Chondrocyte (in vitro differentiated cells): ENCODE measurements at regions not wholly inside any gene's neighbourhood (a gene's known extent, or its start where the extent isn't known, plus 50 kb on each side); places are given as distances from the start of the nearest gene placed in this dataset.

ENCODE experiments used
- DNase-seq: peaks from one replicate; pipeline ENCODE4 v3.0.0; 2021; ENCODE audit warnings: mixed read lengths, low spot score
- H3K27ac Mint-ChIP-seq: one replicate; pipeline ENCODE4 v1.8.0; 2021; ENCODE audit warnings: mild to moderate bottlenecking, moderate library complexity, mixed read lengths; ENCODE audit not compliant: unreplicated experiment
- H3K27me3 Mint-ChIP-seq: 2 replicates; pipeline ENCODE4 v1.8.0; 2021; ENCODE audit warnings: low read depth, mixed read lengths
- H3K36me3 Mint-ChIP-seq: 2 replicates; pipeline ENCODE4 v1.8.0; 2021; ENCODE audit warnings: low read depth, mixed read lengths
- H3K4me1 Mint-ChIP-seq: 2 replicates; pipeline ENCODE4 v1.8.0; 2021; ENCODE audit warnings: low read depth, mild to moderate bottlenecking, mixed read lengths
- H3K4me3 Mint-ChIP-seq: one replicate; pipeline ENCODE4 v1.8.0; 2021; ENCODE audit warnings: mild to moderate bottlenecking, moderate library complexity, mixed read lengths; ENCODE audit not compliant: unreplicated experiment
- H3K9me3 Mint-ChIP-seq: 2 replicates; pipeline ENCODE4 v1.8.0; 2021; ENCODE audit warnings: low read depth, mixed read lengths
- CTCF ChIP-seq: fragments of 200-600 bp; sonication (generic); IDR thresholded peaks from 2 replicates; pipeline ENCODE4 v1.5.0; 2021; ENCODE audit warnings: antibody characterized with exemption, mild to moderate bottlenecking, moderate library complexity

GRCh38 chr4:44017422-44017739, 431.2 kb downstream of the KCTD8 start:
- Mint-ChIP-seq H3K27me3 (no peaks in the 10 kb centered on the region), H3K9me3 (no peaks in the 10 kb centered on the region), H3K36me3 (no peaks in the 10 kb centered on the region), H3K4me1 (no peaks in the 10 kb centered on the region), H3K27ac (no peak overlapping the region), H3K4me3 (no peak overlapping the region)
- no peak for TF ChIP-seq CTCF
- DNase-seq = no peak

- Mint-ChIP-seq H3K27ac (no peak overlapping the region), H3K9me3 (no peaks in the 10 kb centered on the region), H3K4me3 (no peak overlapping the region), H3K4me1 (no peaks in the 10 kb centered on the region), H3K27me3 (peaks cover 2% of the 10 kb centered on the region), H3K36me3 (no peaks in the 10 kb centered on the region)
- no peak for DNase-seq
- no peak for TF ChIP-seq CTCF
Measured at GRCh38 chr4:44019721-44020120, 428.9 kb downstream of the KCTD8 start.

GRCh38 chr4:44025376-44026020, 423.1 kb downstream of the KCTD8 start:
- Mint-ChIP-seq H3K4me1 (no peaks in the 10 kb centered on the region), H3K4me3 (no peak overlapping the region), H3K36me3 (no peaks in the 10 kb centered on the region), H3K9me3 (no peaks in the 10 kb centered on the region), H3K27ac (no peak overlapping the region), H3K27me3 (peaks cover 2% of the 10 kb centered on the region)
- no peak for DNase-seq
- TF ChIP-seq CTCF = no peak

- no peak for TF ChIP-seq CTCF
- Mint-ChIP-seq H3K9me3 (no peaks in the 10 kb centered on the region), H3K27me3 (no peaks in the 10 kb centered on the region), H3K4me3 (no peak overlapping the region), H3K27ac (no peak overlapping the region), H3K4me1 (no peaks in the 10 kb centered on the region), H3K36me3 (no peaks in the 10 kb centered on the region)
- DNase-seq = no peak
Measured at GRCh38 chr4:44038811-44039210, 409.8 kb downstream of the KCTD8 start.

- no peak overlapping the region for H3K4me3 Mint-ChIP-seq
Measured at GRCh38 chr4:44046491-44046890, 402.1 kb downstream of the KCTD8 start.

More at GRCh38 chr4:44046491-44046890, 402.1 kb downstream of the KCTD8 start:
- Mint-ChIP-seq H3K27me3 (no peaks in the 10 kb centered on the region), H3K9me3 (peaks cover 10% of the 10 kb centered on the region), H3K36me3 (no peaks in the 10 kb centered on the region), H3K4me1 (no peaks in the 10 kb centered on the region), H3K27ac (no peak overlapping the region)
- no peak for DNase-seq
- TF ChIP-seq CTCF = no peak
